IMR-90 (cell line): ENCODE measurements at regions not wholly inside any gene's neighbourhood (a gene's known extent, or its start where the extent isn't known, plus 50 kb on each side); places are given as distances from the start of the nearest gene placed in this dataset.

ENCODE experiments used
- ATAC-seq: fragments of 200-7000 bp; cut with Tn5 transposase; 2 replicates; pipeline ENCODE4 v1.9.1; 2020; ENCODE audit warnings: low read depth, mild to moderate bottlenecking, moderate library complexity
- BruUV-seq: library from RNA; stranded (reverse); fragments of 400-500 nt; replicated peaks from 2 replicates; lab custom pipeline; 2021; lab: Mats Ljungman, UMichigan
- CTCF ChIA-PET: fragments of 300-600 bp; formaldehyde crosslinking; extraction: SDS; loops from one replicate; lab custom pipeline; 2021; ENCODE audit warnings: antibody characterized with exemption; lab: Yijun Ruan, JAX
- POLR2A ChIA-PET: fragments of 300-600 bp; sonication (Branson Sonifier 250); formaldehyde crosslinking; loops from one replicate; lab custom pipeline; 2022; ENCODE audit warnings: antibody characterized with exemption; ENCODE audit not compliant: unreplicated experiment; lab: Charles Lee
- DNase-seq: peaks from one replicate; pipeline ENCODE4 v3.0.0; 2013
- H2AFZ ChIP-seq: replicated peaks from 2 replicates; pipeline ENCODE3; 2013; ENCODE audit warnings: low read length, mild to moderate bottlenecking; ENCODE audit not compliant: poor library complexity
- H2AK5ac ChIP-seq: 2 replicates; pipeline ENCODE4 v1.6.1; 2013; ENCODE audit warnings: low read depth, low read length, inconsistent platforms
- H2AK9ac ChIP-seq: replicated peaks from 2 replicates; pipeline ENCODE3; 2013; ENCODE audit warnings: mild to moderate bottlenecking, low read depth, low read length, moderate library complexity; ENCODE audit not compliant: poor library complexity
- H2BK120ac ChIP-seq: 2 replicates; pipeline ENCODE4 v1.6.1; 2013; ENCODE audit warnings: low read depth, low read length, inconsistent platforms
- H2BK15ac ChIP-seq: 3 replicates; pipeline ENCODE4 v1.6.1; 2013; ENCODE audit warnings: low read depth, low read length, inconsistent platforms
- H2BK20ac ChIP-seq: 2 replicates; pipeline ENCODE4 v1.6.1; 2013; ENCODE audit warnings: low read depth, mild to moderate bottlenecking, inconsistent platforms, low read length, moderate library complexity
- H2BK5ac ChIP-seq: 2 replicates; pipeline ENCODE4 v1.6.1; 2013; ENCODE audit warnings: mild to moderate bottlenecking, low read depth, low read length, inconsistent platforms; ENCODE audit not compliant: poor library complexity, severe bottlenecking
- H3K14ac ChIP-seq: replicated peaks from 2 replicates; pipeline ENCODE4 v1.6.1; 2013; ENCODE audit warnings: low read depth, low read length, inconsistent platforms
- H3K18ac ChIP-seq: 2 replicates; pipeline ENCODE4 v1.6.1; 2013; ENCODE audit warnings: low read depth, low read length, control low read depth
- H3K23ac ChIP-seq: 2 replicates; pipeline ENCODE4 v1.6.1; 2013; ENCODE audit warnings: low read depth, low read length, inconsistent platforms
- H3K27ac ChIP-seq: 2 replicates; pipeline ENCODE4 v1.5.1; 2013; ENCODE audit warnings: mild to moderate bottlenecking, control low read depth, low read length; ENCODE audit not compliant: insufficient read depth
- H3K27me3 ChIP-seq: 2 replicates; pipeline ENCODE4 v1.6.1; 2013; ENCODE audit warnings: low read length; ENCODE audit not compliant: control insufficient read depth, insufficient read depth
- H3K36me3 ChIP-seq: 2 replicates; pipeline ENCODE4 v1.6.1; 2013; ENCODE audit warnings: low read length, mixed read lengths; ENCODE audit not compliant: control insufficient read depth, insufficient read depth
- H3K4ac ChIP-seq: 2 replicates; pipeline ENCODE4 v1.6.1; 2013; ENCODE audit warnings: low read depth, low read length, inconsistent platforms
- H3K4me1 ChIP-seq: 2 replicates; pipeline ENCODE4 v1.6.1; 2013; ENCODE audit warnings: low read length, mixed read lengths; ENCODE audit not compliant: control insufficient read depth, insufficient read depth
- H3K4me2 ChIP-seq: 2 replicates; pipeline ENCODE4 v1.6.1; 2013; ENCODE audit warnings: low read depth, mild to moderate bottlenecking, control low read depth, low read length, moderate library complexity
- H3K4me3 ChIP-seq: 2 replicates; pipeline ENCODE4 v1.5.1; 2013; ENCODE audit warnings: low read depth, mild to moderate bottlenecking, control low read depth, low read length, moderate library complexity; ENCODE audit not compliant: insufficient read depth
- H3K56ac ChIP-seq: 2 replicates; pipeline ENCODE4 v1.6.1; 2013; ENCODE audit warnings: low read length, inconsistent platforms; ENCODE audit not compliant: insufficient read depth; ENCODE audit errors: extremely low read depth
- H3K79me1 ChIP-seq, 2 experiments: 2 replicates each; pipeline ENCODE4 v1.6.1; 2013; ENCODE audit warnings: low read length in 2 of 2, inconsistent platforms in 1 of 2, low read depth in 1 of 2
- H3K9ac ChIP-seq: 2 replicates; pipeline ENCODE4 v1.6.1; 2013; ENCODE audit warnings: low read depth, low read length, control low read depth
- H3K9me1 ChIP-seq: 2 replicates; pipeline ENCODE4 v1.6.1; 2013; ENCODE audit warnings: low read length, inconsistent platforms; ENCODE audit not compliant: insufficient read depth
- H3K9me3 ChIP-seq: 2 replicates; pipeline ENCODE4 v1.6.1; 2013; ENCODE audit warnings: low read length; ENCODE audit not compliant: control insufficient read depth, insufficient read depth
- H4K20me1 ChIP-seq: 2 replicates; pipeline ENCODE4 v1.6.1; 2013; ENCODE audit warnings: low read length, inconsistent platforms; ENCODE audit not compliant: insufficient read depth
- H4K5ac ChIP-seq: 2 replicates; pipeline ENCODE4 v1.6.1; 2013; ENCODE audit warnings: mild to moderate bottlenecking, low read depth, low read length, control low read depth
- H4K8ac ChIP-seq, 2 experiments: 2 replicates each; pipeline ENCODE4 v1.6.1; 2013; ENCODE audit warnings: low read depth in 2 of 2, low read length in 2 of 2, control low read depth in 1 of 2, inconsistent platforms in 1 of 2
- H4K91ac ChIP-seq: 2 replicates; pipeline ENCODE4 v1.6.1; 2013; ENCODE audit warnings: low read depth, low read length, inconsistent platforms; ENCODE audit not compliant: insufficient read depth
- BHLHE40 ChIP-seq: fragments of 150-350 bp; IDR thresholded peaks from 2 replicates; pipeline ENCODE4 v1.6.1; 2016; ENCODE audit warnings: mild to moderate bottlenecking, low read depth, low read length
- CEBPB ChIP-seq: IDR thresholded peaks from 2 replicates; pipeline ENCODE4 v1.6.1; 2012; ENCODE audit warnings: low read depth, low read length, improper control_type of control experiment
- CHD1 ChIP-seq: IDR thresholded peaks from 2 replicates; pipeline ENCODE4 v1.6.1; 2012; ENCODE audit warnings: low read depth, low read length, improper control_type of control experiment
- ELK1 ChIP-seq: fragments of 150-350 bp; IDR thresholded peaks from 2 replicates; pipeline ENCODE4 v1.6.1; 2016; ENCODE audit warnings: low read depth, mild to moderate bottlenecking, low read length, moderate library complexity, borderline replicate concordance
- FOS ChIP-seq: fragments of 150-350 bp; IDR thresholded peaks from 2 replicates; pipeline ENCODE4 v1.6.1; 2016; ENCODE audit warnings: low read depth, low read length
- MAFK ChIP-seq: IDR thresholded peaks from 2 replicates; pipeline ENCODE4 v1.6.1; 2012; ENCODE audit warnings: low read depth, low read length, improper control_type of control experiment
- MAZ ChIP-seq: IDR thresholded peaks from 2 replicates; pipeline ENCODE4 v1.6.1; 2012; ENCODE audit warnings: low read depth, mild to moderate bottlenecking, low read length, improper control_type of control experiment, moderate library complexity, borderline replicate concordance
- MXI1 ChIP-seq: IDR thresholded peaks from 2 replicates; pipeline ENCODE4 v1.6.1; 2012; ENCODE audit warnings: low read depth, mild to moderate bottlenecking, low read length, moderate library complexity, borderline replicate concordance
- NFE2L2 ChIP-seq: fragments of 150-350 bp; IDR thresholded peaks from 2 replicates; pipeline ENCODE4 v1.6.1; 2016; ENCODE audit warnings: low read depth, mild to moderate bottlenecking, low read length
- POLR2A ChIP-seq: IDR thresholded peaks from 2 replicates; pipeline ENCODE4 v1.6.1; 2012; ENCODE audit warnings: mild to moderate bottlenecking, low read depth, low read length
- RAD21 ChIP-seq: IDR thresholded peaks from 2 replicates; pipeline ENCODE4 v1.6.1; 2012; ENCODE audit warnings: low read length, improper control_type of control experiment
- RCOR1 ChIP-seq: IDR thresholded peaks from 2 replicates; pipeline ENCODE4 v1.6.1; 2012; ENCODE audit warnings: mild to moderate bottlenecking, low read length, improper control_type of control experiment; ENCODE audit not compliant: insufficient replicate concordance
- RFX5 ChIP-seq: IDR thresholded peaks from 2 replicates; pipeline ENCODE4 v1.8.0; 2012; ENCODE audit warnings: low read depth, mild to moderate bottlenecking, low read length, moderate library complexity
- SMC3 ChIP-seq: fragments of 150-350 bp; IDR thresholded peaks from 2 replicates; pipeline ENCODE4 v1.6.1; 2016; ENCODE audit warnings: low read depth, mild to moderate bottlenecking, antibody characterized with exemption, low read length, moderate library complexity
- USF2 ChIP-seq: fragments of 150-350 bp; IDR thresholded peaks from 2 replicates; pipeline ENCODE4 v1.6.1; 2017; ENCODE audit warnings: mild to moderate bottlenecking, antibody characterized with exemption, low read length, low read depth
- WGBS, 2 experiments: methylation state at CpG; one replicate each; pipeline versions ENCODE4 v1.1.5 to v1.1.7; 2013; ENCODE audit warnings: missing lambda C conversion rate in 2 of 2; ENCODE audit not compliant: insufficient read length in 1 of 2; ENCODE audit errors: extremely low coverage in 2 of 2; 5-methylcytosine and 5-hydroxymethylcytosine counted together
- dilution Hi-C: fragments of 300-500 bp; cut with HindIII; formaldehyde crosslinking; loops from one replicate; pipeline ENCODE4 v1.14.3; 2018; ENCODE audit warnings: low sequenced_read_pairs; ENCODE audit not compliant: unreplicated experiment
- in situ Hi-C: fragments of 300-500 bp; cut with MboI; formaldehyde crosslinking; loops from 3 replicates; pipeline ENCODE4 v1.14.3; 2019; ENCODE audit warnings: low sequenced_read_pairs, inconsistent platforms, mixed read lengths
- intact Hi-C: fragments of 100-400 bp; cut with micrococcal nuclease; formaldehyde crosslinking; loops from 2 replicates; pipeline ENCODE4 v1.10.0; 2022

GRCh38 chr9:14438232-14439021 is 124.5 kb upstream of the NFIB start:
- H2AFZ ChIP-seq, result no peak overlapping the region
- no peaks in the 10 kb centered on the region for H3K9me1 ChIP-seq
- no peaks in the 10 kb centered on the region for H3K36me3 ChIP-seq
- in situ Hi-C loops, result loop anchor here (5.0 to 25.0 kb wide), 2 partner anchors 1016 to 1401 kb away; no protein-coding TSS in a partner anchor
- H4K20me1 ChIP-seq, result no peaks in the 10 kb centered on the region
- no peak overlapping the region for H3K56ac ChIP-seq
- no peak overlapping the region for H2AK5ac ChIP-seq
- no peak overlapping the region for H2BK15ac ChIP-seq
- peaks cover 23% of the 10 kb centered on the region for H3K27me3 ChIP-seq
- dilution Hi-C loops, result loop anchor here (25.0 kb wide), 1 partner anchor 1001 kb away; no protein-coding TSS in a partner anchor
- no peak overlapping the region for H3K27ac ChIP-seq
- no peaks in the 10 kb centered on the region for H3K9me3 ChIP-seq
- H4K91ac ChIP-seq, result no peak overlapping the region
- no peak overlapping the region for H3K4me3 ChIP-seq
- no peak overlapping the region for H2AK9ac ChIP-seq
- peaks cover 7% of the 10 kb centered on the region; the same call in 1 of the 2 replicates for H3K4me1 ChIP-seq
- H3K4ac ChIP-seq, result no peak overlapping the region
- H2BK120ac ChIP-seq, result no peak overlapping the region
- no peak overlapping the region for H4K8ac ChIP-seq
- POLR2A ChIA-PET, result no interaction called here
- no peak overlapping the region for H3K23ac ChIP-seq
- CTCF ChIA-PET, result interaction anchor here (1.0 kb wide), 1 partner anchor 27 kb away, joined by 4 read pairs; no protein-coding TSS in a partner anchor
- no peak overlapping the region for H3K14ac ChIP-seq
- H3K18ac ChIP-seq, result no peak overlapping the region
- ATAC-seq (peak; percentile 52), DNase-seq (peak; percentile 8)
- BruUV-seq, result no TSS peak
- no CpG with 5 or more reads among the region's 17 CpGs for WGBS, 2 experiments
- H4K5ac ChIP-seq, result no peak overlapping the region
- no peak overlapping the region; the same call in 1 of the 2 replicates for H3K4me2 ChIP-seq
- TF ChIP-seq RCOR1, result no peak
- TF ChIP-seq MXI1, result no peak
- no peak for TF ChIP-seq NFE2L2
- TF ChIP-seq MAFK, result no peak
- TF ChIP-seq CEBPB, result no peak
- TF ChIP-seq USF2, result no peak
- TF ChIP-seq RFX5, result no peak
- TF ChIP-seq ELK1, result no peak
- no peak for TF ChIP-seq SMC3
- TF ChIP-seq BHLHE40, result no peak
- no peak for TF ChIP-seq RAD21
- TF ChIP-seq POLR2A, result no peak
- TF ChIP-seq CHD1, result no peak
- TF ChIP-seq FOS, result no peak
- no peak for TF ChIP-seq MAZ
- H3K79me1 ChIP-seq, result no peaks in the 10 kb centered on the region
- no peak overlapping the region for H3K9ac ChIP-seq
- no peak overlapping the region for H2BK5ac ChIP-seq
- no peak overlapping the region for H2BK20ac ChIP-seq
- intact Hi-C loops, result loop anchor here (10.0 kb wide), 1 partner anchor 344 kb away; no protein-coding TSS in a partner anchor
